BLaER1 treated with 17β-estradiol and CSF1 and Interleukin-3, amounts not matched to agents 10 nM and 100 nM (cell line): ENCODE measurements at regions not wholly inside any gene's neighbourhood (a gene's known extent, or its start where the extent isn't known, plus 50 kb on each side); places are given as distances from the start of the nearest gene placed in this dataset.
A peak's percentile ranks its signal among the peaks of the same experiment; 100 is the strongest.

ENCODE experiments used
- H3K27ac ChIP-seq, 11 experiments: shearing (Covaris generic); formaldehyde crosslinking; 2 replicates each; pipeline ENCODE4 v1.8.1; 2022
- H3K27me3 ChIP-seq, 11 experiments: shearing (Covaris generic); formaldehyde crosslinking; 2 replicates each; pipeline ENCODE4 v1.8.1; 2022
- H3K36me3 ChIP-seq, 11 experiments: shearing (Covaris generic); formaldehyde crosslinking; 2 replicates each; pipeline ENCODE4 v1.8.1; 2022
- H3K4me1 ChIP-seq, 10 experiments: shearing (Covaris generic); formaldehyde crosslinking; 2 replicates each; pipeline ENCODE4 v1.8.1; 2022
- H3K4me2 ChIP-seq, 11 experiments: shearing (Covaris generic); formaldehyde crosslinking; 2 replicates each; pipeline ENCODE4 v1.8.1; 2022
- H3K4me3 ChIP-seq, 10 experiments: shearing (Covaris generic); formaldehyde crosslinking; 2 replicates each; pipeline ENCODE4 v1.8.1; 2022
- H3K9ac ChIP-seq, 11 experiments: shearing (Covaris generic); formaldehyde crosslinking; 2 replicates each; pipeline ENCODE4 v1.8.1; 2022
- H3K9me3 ChIP-seq, 11 experiments: shearing (Covaris generic); formaldehyde crosslinking; replicated peaks in 1 of 11; 2 replicates each; pipeline ENCODE4 v1.8.1; 2022
- H4K20me1 ChIP-seq, 11 experiments: shearing (Covaris generic); formaldehyde crosslinking; 2 replicates each; pipeline ENCODE4 v1.8.1; 2022
- Cebpa-rat ChIP-seq, 11 experiments: shearing (Covaris generic); IDR thresholded peaks; 2 replicates each; pipeline ENCODE4 v1.8.1; 2022

DNA sequence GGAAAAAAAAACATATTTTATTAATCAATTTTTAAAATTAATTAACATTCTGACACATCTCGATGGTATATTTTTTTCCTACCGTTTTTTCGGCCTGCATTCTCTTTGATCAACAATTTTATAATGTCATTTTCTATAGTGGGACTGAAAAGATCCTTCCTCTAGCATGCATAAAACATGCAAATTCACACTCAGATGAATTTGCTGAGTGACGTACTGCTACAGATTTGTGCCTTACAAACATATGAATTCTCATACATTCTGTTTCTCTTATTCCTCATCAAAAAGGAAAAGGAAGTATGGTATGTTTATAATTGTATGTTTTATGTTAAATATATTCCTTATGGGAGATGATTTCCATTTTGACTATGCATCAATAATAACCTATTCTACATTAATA is 458.2 kb downstream of the TSHZ3 start:
- Histone ChIP-seq H3K4me1 (peaks cover 5 to 16% (median 12%) of the 10 kb centered on the region in 10 experiments; a peak in 19 of 20 replicates), H3K36me3 (no peaks in the 10 kb centered on the region), H3K9me3 (no peaks in the 10 kb centered on the region), H3K27me3 (no peaks in the 10 kb centered on the region), H4K20me1 (no peaks in the 10 kb centered on the region), H3K4me3 (no peak overlapping the region), H3K9ac (no peak overlapping the region), H3K4me2 (no peak overlapping the region), H3K27ac (no peak overlapping the region)
- no peak for TF ChIP-seq Cebpa-rat (IDR thresholded peaks at IDR 0.05)

DNA sequence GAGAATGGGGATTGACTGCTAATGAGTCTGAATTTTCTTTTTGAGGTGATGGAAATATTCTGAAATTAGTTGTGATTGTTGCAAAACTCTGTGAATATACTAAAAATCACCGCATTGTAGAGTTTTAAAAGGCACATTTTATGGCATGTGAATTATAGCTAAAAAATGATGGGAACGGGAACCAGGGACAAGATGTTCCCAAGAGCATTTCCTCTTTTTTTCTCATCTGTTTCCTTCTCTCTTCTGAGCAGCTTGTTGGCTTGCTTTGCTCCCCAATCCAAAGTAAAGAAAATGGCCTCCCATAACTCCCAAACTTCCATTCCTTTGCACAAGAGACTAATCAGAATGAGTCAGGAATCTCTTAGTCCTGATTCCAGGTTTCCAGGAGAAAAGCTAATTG is 459.2 kb downstream of the TSHZ3 start:
- no peaks in the 10 kb centered on the region for H3K27me3 ChIP-seq
- no peaks in the 10 kb centered on the region for H3K36me3 ChIP-seq
- no peaks in the 10 kb centered on the region for H4K20me1 ChIP-seq
- H3K9me3 ChIP-seq = no peaks in the 10 kb centered on the region
- H3K4me3 ChIP-seq = no peak overlapping the region
- no peak overlapping the region for H3K27ac ChIP-seq
- no peak overlapping the region for H3K9ac ChIP-seq
- peaks cover under 1 to 16% (median 4%) of the 10 kb centered on the region in 10 experiments; a peak in 15 of 20 replicates for H3K4me1 ChIP-seq
- no peak for TF ChIP-seq Cebpa-rat (IDR thresholded peaks at IDR 0.05)
- H3K4me2 ChIP-seq = peak overlapping the region in 5 of 11 experiments; percentile 22 to 65 (median 37); a peak in 9 of 22 replicates

DNA sequence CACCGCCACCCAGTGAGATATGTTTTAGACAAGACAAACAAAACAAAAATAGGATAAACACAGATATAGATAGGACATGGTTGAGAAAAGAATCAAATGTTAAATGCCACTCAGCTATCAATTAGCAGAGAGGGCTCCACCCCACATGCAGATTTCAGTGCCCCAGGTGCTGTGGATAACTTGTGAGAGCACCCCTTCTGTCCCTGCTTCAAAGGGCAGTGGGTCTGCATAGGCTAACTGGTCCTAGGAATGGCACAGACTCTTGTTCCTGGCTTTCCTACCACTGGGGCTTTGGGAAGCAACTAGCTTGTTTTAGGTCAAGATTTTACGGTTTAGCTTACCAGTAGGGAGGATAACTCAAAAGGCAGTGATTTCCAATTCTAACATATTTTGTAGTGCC is 460.3 kb downstream of the TSHZ3 start:
- Histone ChIP-seq H3K4me2 (no peak overlapping the region), H3K36me3 (no peaks in the 10 kb centered on the region), H3K4me3 (no peak overlapping the region), H3K9me3 (peaks cover 0 to 9% (median 0%) of the 10 kb centered on the region in 11 experiments; a peak in 4 of 22 replicates), H3K9ac (no peak overlapping the region), H4K20me1 (no peaks in the 10 kb centered on the region), H3K27ac (no peak overlapping the region), H3K4me1 (peaks cover 0 to 16% (median 2%) of the 10 kb centered on the region in 10 experiments; a peak in 9 of 20 replicates), H3K27me3 (no peaks in the 10 kb centered on the region)
- TF ChIP-seq Cebpa-rat (IDR thresholded peaks at IDR 0.05) = no peak

DNA sequence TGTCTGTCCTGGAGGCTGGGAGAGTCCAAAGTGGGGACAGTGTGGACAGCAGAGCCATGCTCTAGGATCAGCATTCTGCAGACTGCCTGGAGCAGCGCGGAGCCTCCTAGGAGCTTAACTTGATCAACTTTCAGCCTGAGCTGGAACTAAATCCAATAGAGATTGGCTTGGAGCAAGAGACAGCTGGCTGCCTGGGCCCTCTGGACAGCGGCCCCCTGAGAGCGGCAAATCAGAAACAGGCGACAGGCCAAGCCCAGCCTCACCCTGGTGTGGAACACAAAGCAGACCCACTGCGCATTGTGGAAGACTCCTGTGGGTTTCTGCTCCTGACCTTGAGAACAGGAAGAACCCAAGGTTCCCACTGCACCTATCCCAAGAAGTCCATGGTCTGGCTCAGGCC is 462.2 kb downstream of the TSHZ3 start:
- TF ChIP-seq Cebpa-rat (IDR thresholded peaks at IDR 0.05) = no peak
- Histone ChIP-seq H3K4me1 (peaks cover 0 to 26% (median 2%) of the 10 kb centered on the region in 10 experiments; a peak in 9 of 20 replicates), H3K27ac (no peak overlapping the region), H3K9me3 (peaks cover 0 to 12% (median 0%) of the 10 kb centered on the region in 11 experiments; a peak in 4 of 22 replicates), H3K9ac (no peak overlapping the region), H3K36me3 (no peaks in the 10 kb centered on the region), H3K4me2 (no peak overlapping the region), H4K20me1 (no peaks in the 10 kb centered on the region), H3K4me3 (no peak overlapping the region), H3K27me3 (no peaks in the 10 kb centered on the region)

DNA sequence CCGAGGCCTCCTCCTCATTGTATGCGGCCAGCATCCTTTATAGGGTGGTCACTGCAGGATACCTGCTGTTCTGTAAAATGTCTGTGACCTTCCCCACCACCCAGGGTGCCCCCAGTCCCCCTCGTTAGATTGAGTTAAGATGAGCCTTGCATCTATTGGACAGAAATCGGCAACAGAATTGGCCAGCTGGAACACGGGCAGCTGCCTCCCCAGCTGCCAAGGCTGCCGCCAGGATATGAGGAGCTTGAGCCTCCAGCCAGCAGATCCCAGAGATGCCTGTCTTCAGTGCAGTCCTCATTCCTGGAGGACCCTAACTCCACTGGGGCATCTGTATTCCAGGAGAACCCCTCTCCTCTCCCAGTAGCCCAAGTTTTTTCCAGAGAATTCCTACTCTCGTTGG is 463.0 kb downstream of the TSHZ3 start:
- Histone ChIP-seq H3K4me3 (no peak overlapping the region), H3K27ac (no peak overlapping the region)

DNA sequence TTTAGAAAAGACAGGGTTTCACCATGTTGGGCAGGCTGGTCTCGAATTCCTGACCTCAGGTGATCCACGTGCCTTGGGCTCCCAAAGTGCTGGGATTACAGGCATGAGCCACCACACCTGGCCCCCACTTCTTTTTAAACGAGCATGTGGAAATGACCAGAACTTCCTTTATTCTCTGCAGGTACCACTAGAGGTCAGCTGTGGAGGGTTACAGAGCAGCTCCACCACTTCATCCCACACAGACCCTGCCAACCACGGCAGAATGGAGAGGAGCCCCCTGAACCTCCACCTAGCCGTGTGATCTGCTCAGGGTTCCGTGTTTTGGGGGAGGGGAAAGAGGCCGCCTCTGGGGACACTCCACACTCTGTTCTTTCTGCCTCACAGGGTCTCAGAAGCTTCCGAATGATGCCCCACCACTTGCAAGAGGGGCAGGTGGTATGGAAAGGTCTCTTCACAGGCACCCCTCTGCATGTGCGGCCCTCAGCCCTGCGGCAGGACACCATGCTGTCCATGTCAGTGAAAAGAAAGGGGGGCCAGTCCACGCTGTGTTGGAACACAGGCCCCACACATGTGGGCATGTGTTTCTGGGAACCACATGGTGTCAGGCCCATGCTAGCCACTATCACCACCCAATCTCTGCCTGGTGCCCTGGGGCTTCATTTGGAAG is 465.0 kb downstream of the TSHZ3 start:
- Histone ChIP-seq H3K9me3 (peaks cover 0 to 16% (median 0%) of the 10 kb centered on the region in 11 experiments; a peak in 4 of 22 replicates), H3K4me2 (no peak overlapping the region), H3K4me1 (peaks cover 0 to 21% (median 0%) of the 10 kb centered on the region in 10 experiments; a peak in 7 of 20 replicates), H3K9ac (no peak overlapping the region), H4K20me1 (no peaks in the 10 kb centered on the region), H3K27ac (no peak overlapping the region), H3K36me3 (no peaks in the 10 kb centered on the region), H3K4me3 (no peak overlapping the region), H3K27me3 (no peaks in the 10 kb centered on the region)
- no peak for TF ChIP-seq Cebpa-rat (IDR thresholded peaks at IDR 0.05)

More for the DNA sequence above, 463.0 kb downstream of the TSHZ3 start:
- no peak for TF ChIP-seq Cebpa-rat (IDR thresholded peaks at IDR 0.05)
- Histone ChIP-seq H3K4me2 (no peak overlapping the region), H3K9ac (no peak overlapping the region), H3K4me1 (peaks cover 0 to 30% (median 2%) of the 10 kb centered on the region in 10 experiments; a peak in 9 of 20 replicates), H3K27me3 (no peaks in the 10 kb centered on the region), H3K36me3 (no peaks in the 10 kb centered on the region), H4K20me1 (no peaks in the 10 kb centered on the region), H3K9me3 (peaks cover 0 to 12% (median 0%) of the 10 kb centered on the region in 11 experiments; a peak in 4 of 22 replicates)

DNA sequence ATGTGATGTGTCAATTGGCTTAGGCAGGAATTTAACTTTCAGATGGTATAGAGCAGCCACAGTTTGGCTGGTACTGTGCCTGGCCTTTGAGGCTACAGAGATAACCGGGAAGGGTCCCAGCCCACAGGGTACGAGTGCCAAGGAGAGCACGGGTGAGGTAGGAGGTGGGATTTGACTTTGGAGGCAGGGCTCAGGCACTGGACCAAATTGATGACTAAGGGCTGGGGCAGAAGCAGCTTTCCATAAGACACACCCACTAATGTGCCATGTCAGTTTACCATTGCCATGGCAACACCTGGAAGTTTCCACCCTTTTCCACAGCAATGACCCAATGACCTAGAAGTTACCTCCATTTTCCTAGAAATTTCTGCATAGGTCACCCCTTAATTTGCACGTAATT is 466.2 kb downstream of the TSHZ3 start:
- Histone ChIP-seq H3K36me3 (no peaks in the 10 kb centered on the region), H3K4me2 (peak overlapping the region in 1 of 11 experiments; percentile 31; a peak in 1 of 22 replicates), H3K4me3 (no peak overlapping the region), H3K4me1 (peaks cover 5 to 33% (median 9%) of the 10 kb centered on the region in 10 experiments), H4K20me1 (no peaks in the 10 kb centered on the region), H3K27ac (no peak overlapping the region), H3K27me3 (no peaks in the 10 kb centered on the region), H3K9ac (no peak overlapping the region), H3K9me3 (peaks cover 0 to 16% (median 0%) of the 10 kb centered on the region in 11 experiments; a peak in 4 of 22 replicates)
- TF ChIP-seq Cebpa-rat (IDR thresholded peaks at IDR 0.05) = no peak

DNA sequence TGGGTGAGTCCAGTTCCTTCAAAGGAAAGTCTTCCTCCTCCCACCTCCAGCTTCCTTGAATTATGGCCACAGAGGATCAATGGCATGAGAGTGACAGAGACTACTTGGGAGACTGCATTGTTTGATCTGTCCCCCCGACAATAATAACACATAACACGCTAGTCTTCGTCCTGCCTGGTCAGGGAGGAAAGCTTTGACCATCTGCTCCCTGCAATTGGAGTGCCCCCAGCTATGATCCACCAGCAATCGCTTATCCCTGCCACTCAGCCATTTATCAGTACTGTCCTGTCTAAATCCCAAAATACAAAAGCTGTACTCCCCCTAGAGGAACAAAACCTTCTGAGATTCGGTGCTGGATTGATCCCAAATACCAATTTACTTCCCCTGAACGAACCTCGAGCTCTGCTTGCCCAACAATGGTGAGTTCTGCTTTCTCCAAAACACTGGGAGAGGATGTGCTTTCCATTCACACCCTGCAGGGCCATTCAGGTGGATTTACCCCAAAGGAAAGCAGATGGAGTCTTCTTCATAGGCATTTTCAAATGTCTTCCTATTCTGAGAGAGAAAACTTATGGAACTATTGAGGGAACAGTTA is 466.7 kb downstream of the TSHZ3 start:
- TF ChIP-seq Cebpa-rat (IDR thresholded peaks at IDR 0.05) = no peak
- no peaks in the 10 kb centered on the region for H3K27me3 ChIP-seq
- H3K9ac ChIP-seq = no peak overlapping the region
- peaks cover 0 to 16% (median 0%) of the 10 kb centered on the region in 11 experiments; a peak in 4 of 22 replicates for H3K9me3 ChIP-seq
- peak overlapping the region in 2 of 11 experiments; percentile 14 to 31; a peak in 4 of 22 replicates for H3K4me2 ChIP-seq
- H3K4me3 ChIP-seq = no peak overlapping the region
- H3K27ac ChIP-seq = no peak overlapping the region
- no peaks in the 10 kb centered on the region for H4K20me1 ChIP-seq
- H3K36me3 ChIP-seq = no peaks in the 10 kb centered on the region
- H3K4me1 ChIP-seq = peaks cover 11 to 38% (median 15%) of the 10 kb centered on the region in 10 experiments

DNA sequence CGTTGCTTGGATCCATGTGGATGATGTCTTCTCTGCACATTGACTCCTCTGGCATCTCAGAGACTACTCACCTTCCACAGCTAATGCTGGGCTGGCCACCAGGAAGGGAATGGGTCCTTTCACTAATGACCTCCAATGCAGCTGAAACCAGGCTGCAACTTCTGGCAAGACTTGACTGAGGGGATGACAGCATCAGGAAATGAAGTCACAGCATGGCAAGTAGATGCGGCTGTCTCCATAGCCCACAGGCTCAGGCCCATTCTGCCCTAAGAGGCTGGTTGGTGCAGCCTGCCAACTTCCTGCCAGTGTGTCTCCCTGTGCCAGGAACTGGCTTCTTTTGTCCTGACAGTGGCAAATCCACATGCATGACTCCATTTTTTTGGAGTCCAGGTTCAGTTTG is 467.3 kb downstream of the TSHZ3 start:
- H3K9me3 ChIP-seq = peaks cover 0 to 16% (median 0%) of the 10 kb centered on the region in 11 experiments; a peak in 4 of 22 replicates
- no peak for TF ChIP-seq Cebpa-rat (IDR thresholded peaks at IDR 0.05)
- peaks cover 17 to 44% (median 21%) of the 10 kb centered on the region in 10 experiments for H3K4me1 ChIP-seq

More for the DNA sequence above, 467.3 kb downstream of the TSHZ3 start:
- H3K4me2 ChIP-seq = peak overlapping the region in 2 of 11 experiments; percentile 14 to 31; a peak in 4 of 22 replicates
- H3K27me3 ChIP-seq = no peaks in the 10 kb centered on the region
- H4K20me1 ChIP-seq = no peaks in the 10 kb centered on the region
- no peak overlapping the region for H3K4me3 ChIP-seq
- H3K27ac ChIP-seq = no peak overlapping the region
- H3K36me3 ChIP-seq = no peaks in the 10 kb centered on the region
- H3K9ac ChIP-seq = no peak overlapping the region
